ENCODE measurements at regions not wholly inside any gene's neighbourhood (a gene's known extent, or its start where the extent isn't known, plus 50 kb on each side); places are given as distances from the start of the nearest gene placed in this dataset.

- TF ChIP-seq POLR2AphosphoS5 (IDR thresholded peaks at IDR 0.05; ENCODE audit: borderline replicate concordance, low read depth, low read length) (no peak), EZH2 (IDR thresholded peaks at IDR 0.05) (no peak)
Measured at GRCh38 chr9:38278931-38279679, 113.4 kb upstream of the ALDH1B1 start.

All from SK-N-MC (cell line).